ENCODE measurements at regions not wholly inside any gene's neighbourhood (a gene's known extent, or its start where the extent isn't known, plus 50 kb on each side); places are given as distances from the start of the nearest gene placed in this dataset.
"Not testable (repeated sequence)": the region's sequence is repeated elsewhere in the genome, so short reads cannot be mapped to it uniquely, and the experiment has no call there.

GRCh38 chr6:76774781-76775384, 688.4 kb downstream of the HTR1B start:
- no peak for DNase-seq

- no peak for DNase-seq
Measured at GRCh38 chr6:76772951-76773350, 690.3 kb downstream of the HTR1B start.

DNA sequence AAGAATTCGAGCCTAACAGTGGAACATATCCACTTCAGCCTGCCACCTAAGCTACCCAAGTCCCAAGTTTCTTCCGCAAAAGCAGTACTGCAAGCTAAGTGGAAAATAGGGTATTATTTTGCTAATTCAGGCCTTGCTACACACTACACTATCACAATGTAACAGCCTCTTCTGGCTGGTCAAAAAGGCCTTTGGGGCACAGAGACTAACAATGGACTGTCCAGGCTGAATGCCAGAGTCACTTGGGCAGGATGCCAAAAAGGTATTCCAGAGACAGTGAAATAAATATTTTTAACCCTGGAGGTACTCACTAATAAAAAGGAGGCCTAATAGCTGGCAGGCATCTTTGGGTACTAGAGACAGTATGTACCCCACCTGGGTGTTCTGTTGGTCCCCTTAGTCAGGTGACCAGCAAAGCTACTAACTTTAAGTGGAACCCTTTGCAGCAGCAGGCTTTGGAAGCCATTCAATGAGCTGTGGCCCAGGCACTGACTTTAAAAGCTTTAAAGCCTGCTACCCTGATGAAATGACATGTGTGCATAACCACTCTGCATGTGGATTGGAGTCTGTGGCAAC, 692.1 kb downstream of the HTR1B start:
- DNase-seq: no peak

DNA sequence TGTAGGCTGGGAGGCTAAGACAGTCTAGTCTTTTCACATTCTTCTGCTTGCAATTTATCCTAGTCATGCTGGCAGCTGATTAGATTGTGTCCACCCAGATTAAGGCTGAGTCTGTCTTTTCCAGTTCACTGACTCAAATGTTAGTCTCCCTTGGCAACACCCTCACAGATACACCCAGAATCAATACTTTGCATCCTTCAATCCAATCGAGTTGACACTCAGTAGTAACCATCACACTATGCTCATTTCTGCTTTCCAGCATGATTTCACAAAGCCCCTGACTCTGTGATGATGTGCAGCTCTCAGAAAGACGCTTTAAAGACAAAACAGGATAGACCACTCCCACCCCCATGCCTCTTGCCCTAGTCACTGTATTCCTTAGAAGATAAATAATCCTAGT, 693.0 kb downstream of the HTR1B start:
- no peak for DNase-seq

DNA sequence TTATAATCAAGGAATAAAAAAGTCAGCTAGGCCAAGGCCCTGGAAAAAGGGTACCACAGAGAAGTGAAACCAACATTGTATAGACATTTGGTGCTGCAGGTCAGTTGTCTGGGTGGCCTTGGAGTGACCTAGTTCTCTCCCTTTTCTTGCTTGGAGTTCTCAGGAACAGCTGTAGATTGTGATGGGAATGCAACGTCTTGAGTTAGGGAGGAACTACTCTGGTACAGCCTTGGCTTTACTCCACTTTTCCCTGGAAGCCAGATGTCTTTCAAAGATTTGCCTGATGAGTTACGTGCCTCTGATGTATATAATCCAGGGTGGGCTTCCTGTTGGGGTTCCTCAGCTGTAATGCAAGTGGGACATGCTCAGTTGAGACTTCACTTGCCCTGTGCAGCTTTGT, 694.7 kb downstream of the HTR1B start:
- no peak for DNase-seq

DNA sequence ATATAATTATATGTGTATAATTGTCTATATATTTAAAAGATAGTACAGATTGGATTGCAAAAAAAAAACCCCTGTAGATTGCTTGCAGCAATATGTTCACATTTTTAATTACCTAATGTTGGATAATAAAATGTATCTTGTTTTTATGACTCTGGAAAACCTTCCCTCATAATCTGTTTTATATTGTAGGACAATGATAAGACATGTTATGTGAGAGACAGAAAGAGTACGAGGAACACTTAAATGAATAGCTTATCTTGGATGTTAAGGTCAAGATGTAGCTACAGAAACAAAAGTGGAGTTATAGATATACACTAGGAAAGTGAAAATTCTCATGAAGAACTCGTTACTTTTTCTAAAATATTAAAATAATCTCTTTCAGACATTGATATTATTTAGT, 691.6 kb upstream of the IMPG1 start:
- no peak for DNase-seq

DNA sequence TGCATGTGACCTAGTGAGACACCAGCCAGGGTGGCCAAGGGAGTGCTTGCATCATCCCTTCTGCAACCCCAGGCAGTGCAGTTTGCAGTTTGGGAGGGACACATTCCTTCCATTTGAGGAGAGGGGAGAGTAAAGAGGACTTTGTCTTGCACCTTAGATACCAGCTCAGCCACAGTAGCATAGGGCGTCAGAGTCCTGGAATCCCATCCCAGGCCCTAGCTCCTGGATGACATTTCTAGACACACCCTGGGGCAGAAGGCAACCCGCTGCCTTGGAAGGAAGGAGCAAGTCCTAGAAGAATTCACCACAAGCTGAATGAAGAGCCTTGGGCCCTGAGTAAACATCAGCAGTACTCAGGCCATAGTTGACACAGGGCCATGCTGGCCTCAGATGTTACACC, 680.4 kb upstream of the IMPG1 start:
- no peak for DNase-seq

DNA sequence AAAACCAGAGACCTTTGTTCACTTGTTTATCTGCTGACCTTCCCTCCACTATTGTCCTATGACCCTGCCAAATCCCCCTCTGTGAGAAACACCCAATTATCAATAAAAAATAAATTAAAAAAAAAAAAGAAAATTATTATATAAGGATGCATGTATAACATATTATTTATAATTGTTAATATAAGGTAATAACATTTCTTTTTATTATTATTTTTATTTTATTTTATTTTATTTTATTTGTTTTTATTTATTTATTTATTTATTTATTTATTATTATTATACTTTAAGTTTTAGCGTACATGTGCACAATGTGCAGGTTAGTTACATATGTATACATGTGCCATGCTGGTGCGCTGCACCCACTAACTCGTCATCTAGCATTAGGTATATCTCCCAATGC, 672.9 kb upstream of the IMPG1 start:
- DNase-seq: not testable (repeated sequence)

DNA sequence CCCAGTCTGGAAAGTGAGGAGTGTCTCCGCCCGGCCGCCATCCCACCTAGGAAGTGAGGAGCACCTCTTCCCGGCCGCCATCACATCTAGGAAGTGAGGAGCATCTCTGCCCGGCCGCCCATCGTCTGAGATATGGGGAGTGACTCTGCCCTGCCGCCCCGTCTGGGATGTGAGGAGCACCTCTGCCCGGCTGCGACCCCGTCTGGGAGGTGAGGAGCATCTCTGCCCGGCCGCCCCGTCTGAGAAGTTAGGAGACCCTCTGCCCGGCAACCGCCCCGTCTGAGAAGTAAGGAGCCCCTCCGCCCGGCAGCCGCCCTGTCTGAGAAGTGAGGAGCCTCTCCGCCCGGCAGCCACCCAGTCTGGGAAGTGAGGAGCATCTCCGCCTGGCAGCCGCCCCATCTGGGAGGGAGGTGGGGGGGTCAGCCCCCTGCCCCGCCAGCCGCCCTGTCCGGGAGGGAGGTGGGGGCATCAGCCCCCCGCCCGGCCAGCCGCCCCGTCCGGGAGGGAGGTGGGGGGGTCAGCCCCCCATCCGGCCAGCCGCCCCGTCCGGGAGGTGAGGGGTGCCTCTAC, 671.8 kb upstream of the IMPG1 start:
- DNase-seq: not testable (repeated sequence)

DNA sequence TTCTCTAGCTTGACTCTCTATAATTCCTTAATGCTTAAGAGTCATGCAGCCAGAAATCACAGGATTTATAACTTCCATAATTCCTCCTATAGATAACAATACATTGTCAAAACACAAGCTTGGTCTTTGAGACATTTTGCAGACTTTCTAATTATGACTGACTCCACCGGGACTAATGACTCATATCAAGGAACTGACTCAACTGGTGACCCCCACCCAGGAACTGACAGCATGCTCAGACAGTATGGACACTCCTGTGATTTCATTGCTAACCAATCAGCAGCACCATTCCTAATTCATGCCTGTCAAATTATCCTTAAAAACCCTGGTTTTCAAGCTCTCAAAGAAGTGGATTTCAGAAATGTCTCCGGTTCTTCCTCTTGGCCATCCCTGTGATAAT, 670.5 kb upstream of the IMPG1 start:
- DNase-seq: no peak

DNA sequence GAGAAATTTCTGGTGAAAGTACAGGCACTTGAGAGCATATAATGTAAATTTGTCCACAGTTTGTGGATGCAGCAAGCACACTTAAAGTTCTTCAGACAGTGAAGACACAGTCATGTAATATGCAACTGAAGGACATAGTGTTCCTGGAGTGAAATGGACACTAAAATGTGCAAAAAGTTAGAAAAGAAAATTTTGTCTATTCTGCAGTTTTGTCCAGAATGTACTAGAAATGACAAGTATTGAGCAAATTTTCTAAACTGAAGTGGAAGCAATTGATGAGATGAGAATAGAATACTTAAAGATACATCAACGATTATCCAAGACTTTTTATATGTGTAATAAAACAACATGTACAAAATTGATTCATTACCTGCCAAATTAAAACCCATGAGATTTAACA, 647.0 kb upstream of the IMPG1 start:
- DNase-seq: no peak

GRCh38 chr6:76708641-76709331, 636.3 kb upstream of the IMPG1 start:
- no peak for DNase-seq

- no peak for DNase-seq
Measured at GRCh38 chr6:76707630-76708029, 635.2 kb upstream of the IMPG1 start.

DNA sequence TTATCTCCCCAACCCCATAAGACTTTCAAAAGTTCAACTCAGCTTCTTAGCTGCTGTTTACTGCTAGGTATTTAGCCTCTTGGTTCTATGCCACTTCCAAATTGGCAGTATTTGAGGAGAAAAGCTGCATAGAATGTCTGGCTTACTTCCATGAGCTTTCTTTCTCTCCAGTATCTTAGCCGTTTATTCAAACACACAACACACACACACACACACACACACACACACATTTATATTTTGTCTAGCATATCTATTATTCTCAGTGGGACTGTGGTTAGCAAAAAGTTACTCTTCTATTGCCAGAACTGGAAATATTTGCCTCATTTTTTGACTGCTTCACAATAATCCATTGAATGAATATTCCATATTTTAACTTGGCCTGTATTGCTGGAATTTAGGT, 634.2 kb upstream of the IMPG1 start:
- peak; percentile 80 for DNase-seq

- DNase-seq: no peak
Measured at GRCh38 chr6:76706086-76706485, 633.6 kb upstream of the IMPG1 start.

- no peak for DNase-seq
Measured at GRCh38 chr6:76703786-76704185, 631.3 kb upstream of the IMPG1 start.

GRCh38 chr6:76703285-76703684, 630.8 kb upstream of the IMPG1 start:
- DNase-seq: no peak

DNA sequence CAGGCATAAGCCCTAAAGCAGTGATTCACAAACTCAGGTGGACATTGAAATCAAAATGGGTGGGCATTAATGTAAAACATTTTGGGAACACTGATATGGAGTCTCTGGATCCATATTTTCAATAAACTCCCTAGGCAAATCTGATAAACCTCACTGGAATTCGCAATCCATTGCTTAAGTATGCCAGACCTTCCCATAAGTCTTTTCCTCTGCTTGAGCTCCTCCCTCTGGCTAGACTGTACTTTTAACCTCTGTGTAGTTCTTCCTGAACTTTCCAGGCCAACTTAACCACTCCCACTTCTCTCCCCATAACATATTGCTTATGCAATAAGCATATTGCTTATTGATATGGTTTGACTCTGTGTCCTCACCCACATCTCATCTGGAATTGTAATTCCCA, 629.7 kb upstream of the IMPG1 start:
- no peak for DNase-seq

- peak; percentile 11 for DNase-seq
Measured at GRCh38 chr6:76701610-76702009, 629.1 kb upstream of the IMPG1 start.

DNA sequence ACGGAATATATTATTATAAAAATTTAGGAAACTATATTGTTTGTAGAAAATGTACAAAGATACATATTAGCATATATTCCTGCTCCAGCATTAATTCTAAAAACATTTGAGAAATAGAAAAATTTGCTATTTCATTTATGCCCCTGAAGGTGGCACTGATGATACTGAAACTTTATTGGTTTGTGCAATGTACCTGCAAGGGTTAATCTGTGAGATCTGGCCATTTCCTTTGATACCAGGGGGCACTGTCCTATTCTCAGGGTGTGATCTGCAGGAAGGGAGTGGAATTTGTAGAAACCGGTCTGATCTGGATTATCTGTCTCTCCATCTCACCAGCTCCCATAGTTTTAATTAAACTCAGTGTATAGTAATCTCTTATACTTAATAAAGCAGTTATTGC, 625.1 kb upstream of the IMPG1 start:
- DNase-seq: no peak

GRCh38 chr6:76694795-76695194, 622.3 kb upstream of the IMPG1 start:
- DNase-seq: no peak

DNA sequence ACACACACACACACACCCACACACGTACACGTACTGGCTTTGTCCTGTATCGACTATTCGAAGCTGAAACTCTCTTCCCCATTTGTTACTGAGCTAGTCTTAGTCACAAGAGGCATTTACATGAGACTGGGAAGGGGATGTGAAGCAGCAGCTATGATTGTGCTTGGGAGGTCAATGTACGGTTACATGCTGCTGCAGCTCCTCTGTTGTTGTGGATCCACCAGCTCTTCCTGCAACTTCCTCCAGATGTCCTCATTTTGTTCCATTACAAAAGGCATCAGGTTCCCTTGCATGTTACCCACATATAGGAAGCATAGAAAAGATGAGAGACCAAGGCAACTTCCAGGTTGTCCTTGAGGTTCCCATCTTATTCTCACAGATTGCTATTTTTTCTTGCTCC, 612.4 kb upstream of the IMPG1 start:
- DNase-seq: peak; percentile 22

DNA sequence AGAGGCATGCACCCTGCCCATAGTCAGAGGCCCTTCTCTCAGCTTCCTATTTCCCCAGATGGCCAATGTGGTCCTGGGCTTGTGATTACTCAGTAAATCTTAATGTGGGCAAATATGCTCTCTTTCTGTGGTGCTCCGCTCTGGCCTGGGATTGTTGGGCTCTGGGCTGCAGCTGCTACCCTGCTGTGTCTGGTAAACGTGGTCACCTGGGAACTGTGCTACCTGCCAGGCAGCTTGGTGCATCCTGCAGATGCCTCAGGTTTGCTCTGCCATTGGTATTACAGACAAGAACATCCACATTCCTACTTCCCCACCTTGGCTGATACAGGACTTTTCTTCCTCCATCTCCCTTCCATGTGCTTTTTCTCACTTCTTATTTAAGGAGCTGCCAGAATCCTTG, 611.5 kb upstream of the IMPG1 start:
- no peak for DNase-seq

Measured in muscle of arm (tissue), 1 donor.